HEK293 (cell line): ENCODE measurements at regions not wholly inside any gene's neighbourhood (a gene's known extent, or its start where the extent isn't known, plus 50 kb on each side); places are given as distances from the start of the nearest gene placed in this dataset.
A peak's percentile ranks its signal among the peaks of the same experiment; 100 is the strongest.

Experiments used
- CTCF ChIA-PET: fragments of 350-600 bp; formaldehyde crosslinking; extraction: SDS; loops from one replicate; lab custom pipeline; 2021; ENCODE audit warnings: antibody characterized with exemption; lab: Yijun Ruan, JAX
- POLR2A ChIA-PET: fragments of 300-600 bp; formaldehyde crosslinking; extraction: SDS; loops from one replicate; lab custom pipeline; 2020; ENCODE audit warnings: antibody characterized with exemption, inconsistent platforms; lab: Yijun Ruan, JAX
- H3K27ac ChIP-seq: fragments of 200-500 bp; sonication (Bioruptor generic); 2 replicates; pipeline ENCODE4 v1.5.1; 2014; ENCODE audit warnings: low read depth, low read length, control low read depth, inconsistent platforms; ENCODE audit errors: extremely low read depth
- H3K36me3 ChIP-seq, 2 experiments: fragments of 200-500 bp in 1 of 2; sonication (Bioruptor generic) in 1 of 2; 1 replicate in 1 of 2; 2 replicates in 1 of 2; pipeline ENCODE4 v1.5.1; 2014 to 2017; ENCODE audit warnings: inconsistent platforms in 2 of 2, low read length in 2 of 2; ENCODE audit not compliant: control insufficient read depth in 2 of 2, insufficient read depth in 1 of 2
- H3K4me1 ChIP-seq: fragments of 200-500 bp; sonication (Bioruptor generic); 2 replicates; pipeline ENCODE4 v1.5.1; 2014; ENCODE audit warnings: mild to moderate bottlenecking, low read length, inconsistent platforms; ENCODE audit not compliant: control insufficient read depth, insufficient read depth
- H3K4me3 ChIP-seq: 2 replicates; pipeline ENCODE4 v1.5.1; 2011; ENCODE audit warnings: low read depth, mild to moderate bottlenecking, control low read depth, low read length, moderate library complexity
- H3K9me3 ChIP-seq: fragments of 200-500 bp; sonication (Bioruptor generic); 2 replicates; pipeline ENCODE4 v1.5.1; 2014; ENCODE audit warnings: low read depth, low read length, inconsistent platforms; ENCODE audit not compliant: control insufficient read depth, insufficient read depth
- BCL11B ChIP-seq: fragments of 450-650 bp; formaldehyde crosslinking; IDR thresholded peaks from 2 replicates; pipeline ENCODE4 v1.5.1; 2016; ENCODE audit warnings: low read depth, missing biosample characterization, missing genetic modification characterization
- HOXD13 ChIP-seq: sonication (generic); formaldehyde crosslinking; IDR thresholded peaks from 2 replicates; pipeline ENCODE4 v1.8.0; 2022; ENCODE audit warnings: missing genetic modification reagents, borderline replicate concordance
- PATZ1 ChIP-seq: fragments of 450-650 bp; formaldehyde crosslinking; IDR thresholded peaks from 2 replicates; pipeline ENCODE4 v1.5.1; 2016; ENCODE audit warnings: missing biosample characterization, missing genetic modification characterization
- PRDM6 ChIP-seq: fragments of 450-650 bp; formaldehyde crosslinking; IDR thresholded peaks from 2 replicates; pipeline ENCODE4 v1.5.1; 2017; ENCODE audit warnings: missing biosample characterization, missing genetic modification characterization
- SP7 ChIP-seq: fragments of 450-650 bp; formaldehyde crosslinking; IDR thresholded peaks from 2 replicates; pipeline ENCODE4 v1.5.1; 2016; ENCODE audit warnings: missing biosample characterization, missing genetic modification characterization
- WT1 ChIP-seq: fragments of 450-650 bp; formaldehyde crosslinking; IDR thresholded peaks from 2 replicates; pipeline ENCODE4 v1.5.1; 2016; ENCODE audit warnings: missing biosample characterization, missing genetic modification characterization
- ZBTB6 ChIP-seq: fragments of 450-650 bp; formaldehyde crosslinking; IDR thresholded peaks from 2 replicates; pipeline ENCODE4 v1.5.1; 2017; ENCODE audit warnings: missing biosample characterization, missing genetic modification characterization
- ZFP37 ChIP-seq: fragments of 450-650 bp; formaldehyde crosslinking; IDR thresholded peaks from 2 replicates; pipeline ENCODE4 v1.5.1; 2016; ENCODE audit warnings: missing biosample characterization, missing genetic modification characterization
- ZNF214 ChIP-seq: fragments of 450-650 bp; formaldehyde crosslinking; IDR thresholded peaks from 2 replicates; pipeline ENCODE4 v1.5.1; 2017; ENCODE audit warnings: missing biosample characterization, mild to moderate bottlenecking, missing genetic modification characterization, borderline replicate concordance
- ZNF248 ChIP-seq: fragments of 450-650 bp; formaldehyde crosslinking; IDR thresholded peaks from 2 replicates; pipeline ENCODE4 v1.5.1; 2017; ENCODE audit warnings: missing biosample characterization, missing genetic modification characterization
- ZNF366 ChIP-seq: fragments of 450-650 bp; formaldehyde crosslinking; conservative IDR thresholded peaks from 2 replicates; pipeline ENCODE4 v1.5.1; 2016; ENCODE audit warnings: missing biosample characterization, missing genetic modification characterization
- ZNF530 ChIP-seq: fragments of 450-650 bp; formaldehyde crosslinking; IDR thresholded peaks from 2 replicates; pipeline ENCODE4 v1.5.1; 2016; ENCODE audit warnings: low read depth, missing biosample characterization, missing genetic modification characterization
- ZNF555 ChIP-seq: fragments of 450-650 bp; formaldehyde crosslinking; conservative IDR thresholded peaks from 2 replicates; pipeline ENCODE4 v1.5.1; 2017; ENCODE audit warnings: missing biosample characterization, mild to moderate bottlenecking, missing genetic modification characterization, inconsistent platforms
- ZNF701 ChIP-seq: fragments of 450-650 bp; formaldehyde crosslinking; IDR thresholded peaks from 2 replicates; pipeline ENCODE4 v1.5.1; 2016; ENCODE audit warnings: missing biosample characterization, missing genetic modification characterization
- ZNF843 ChIP-seq: fragments of 450-650 bp; formaldehyde crosslinking; IDR thresholded peaks from 2 replicates; pipeline ENCODE4 v1.5.1; 2016; ENCODE audit warnings: missing biosample characterization, missing genetic modification characterization
- TF ChIP-seq, protein P1 (sequence below): fragments of 450-650 bp; formaldehyde crosslinking; IDR thresholded peaks from 2 replicates; pipeline ENCODE4 v1.5.1; 2016; ENCODE audit warnings: missing biosample characterization, missing genetic modification characterization
- TF ChIP-seq, protein P2 (sequence below): fragments of 450-650 bp; formaldehyde crosslinking; IDR thresholded peaks from 2 replicates; pipeline ENCODE4 v1.5.1; 2017; ENCODE audit warnings: missing biosample characterization, missing genetic modification characterization
- TF ChIP-seq, protein P3 (sequence below): fragments of 450-650 bp; formaldehyde crosslinking; IDR thresholded peaks from 2 replicates; pipeline ENCODE4 v1.5.1; 2016; ENCODE audit warnings: missing biosample characterization, missing genetic modification characterization
- TF ChIP-seq, protein P4 (sequence below): fragments of 450-650 bp; formaldehyde crosslinking; IDR thresholded peaks from 2 replicates; pipeline ENCODE4 v1.5.1; 2016; ENCODE audit warnings: missing biosample characterization, missing genetic modification characterization
- TF ChIP-seq, protein P5 (sequence below): fragments of 450-650 bp; formaldehyde crosslinking; conservative IDR thresholded peaks from 2 replicates; pipeline ENCODE4 v1.5.1; 2016; ENCODE audit warnings: low read depth, missing biosample characterization, missing genetic modification characterization

GRCh38 chr3:182305881-182306665 is 487.2 kb upstream of the ATP11B start:
- ChIA-PET POLR2A (no interaction called here), CTCF (no interaction called here)
- Histone ChIP-seq H3K9me3 (no peaks in the 10 kb centered on the region), H3K36me3 (no peaks in the 10 kb centered on the region), H3K4me3 (no peak overlapping the region), H3K4me1 (no peaks in the 10 kb centered on the region), H3K27ac (no peak overlapping the region)
- TF ChIP-seq PATZ1 (tag by site-specific recombination) (no peak), ZNF555 (tag by site-specific recombination) (no peak), WT1 (tag by site-specific recombination) (peak; percentile 67), ZNF530 (tag by site-specific recombination) (no peak), ZNF248 (no peak), ZNF843 (tag by site-specific recombination) (no peak), ZNF366 (tag by site-specific recombination) (no peak), HOXD13 (CRISPR knock-in tag) (no peak), ZNF701 (tag by site-specific recombination) (no peak), ZBTB6 (tag by site-specific recombination) (no peak), BCL11B (tag by site-specific recombination) (no peak), ZFP37 (tag by site-specific recombination) (no peak), PRDM6 (tag by site-specific recombination) (0 out of 2 replicates have a peak, but pooled peaks have one; percentile 34), SP7 (tag by site-specific recombination) (peak; percentile 39), ZNF214 (no peak)
- TF ChIP-seq, protein P1, sequence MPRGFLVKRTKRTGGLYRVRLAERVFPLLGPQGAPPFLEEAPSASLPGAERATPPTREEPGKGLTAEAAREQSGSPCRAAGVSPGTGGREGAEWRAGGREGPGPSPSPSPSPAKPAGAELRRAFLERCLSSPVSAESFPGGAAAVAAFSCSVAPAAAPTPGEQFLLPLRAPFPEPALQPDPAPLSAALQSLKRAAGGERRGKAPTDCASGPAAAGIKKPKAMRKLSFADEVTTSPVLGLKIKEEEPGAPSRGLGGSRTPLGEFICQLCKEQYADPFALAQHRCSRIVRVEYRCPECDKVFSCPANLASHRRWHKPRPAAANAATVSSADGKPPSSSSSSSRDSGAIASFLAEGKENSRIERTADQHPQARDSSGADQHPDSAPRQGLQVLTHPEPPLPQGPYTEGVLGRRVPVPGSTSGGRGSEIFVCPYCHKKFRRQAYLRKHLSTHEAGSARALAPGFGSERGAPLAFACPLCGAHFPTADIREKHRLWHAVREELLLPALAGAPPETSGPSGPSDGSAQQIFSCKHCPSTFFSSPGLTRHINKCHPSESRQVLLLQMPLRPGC: no peak
- TF ChIP-seq, protein P2, sequence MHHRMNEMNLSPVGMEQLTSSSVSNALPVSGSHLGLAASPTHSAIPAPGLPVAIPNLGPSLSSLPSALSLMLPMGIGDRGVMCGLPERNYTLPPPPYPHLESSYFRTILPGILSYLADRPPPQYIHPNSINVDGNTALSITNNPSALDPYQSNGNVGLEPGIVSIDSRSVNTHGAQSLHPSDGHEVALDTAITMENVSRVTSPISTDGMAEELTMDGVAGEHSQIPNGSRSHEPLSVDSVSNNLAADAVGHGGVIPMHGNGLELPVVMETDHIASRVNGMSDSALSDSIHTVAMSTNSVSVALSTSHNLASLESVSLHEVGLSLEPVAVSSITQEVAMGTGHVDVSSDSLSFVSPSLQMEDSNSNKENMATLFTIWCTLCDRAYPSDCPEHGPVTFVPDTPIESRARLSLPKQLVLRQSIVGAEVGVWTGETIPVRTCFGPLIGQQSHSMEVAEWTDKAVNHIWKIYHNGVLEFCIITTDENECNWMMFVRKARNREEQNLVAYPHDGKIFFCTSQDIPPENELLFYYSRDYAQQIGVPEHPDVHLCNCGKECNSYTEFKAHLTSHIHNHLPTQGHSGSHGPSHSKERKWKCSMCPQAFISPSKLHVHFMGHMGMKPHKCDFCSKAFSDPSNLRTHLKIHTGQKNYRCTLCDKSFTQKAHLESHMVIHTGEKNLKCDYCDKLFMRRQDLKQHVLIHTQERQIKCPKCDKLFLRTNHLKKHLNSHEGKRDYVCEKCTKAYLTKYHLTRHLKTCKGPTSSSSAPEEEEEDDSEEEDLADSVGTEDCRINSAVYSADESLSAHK (tag by site-specific recombination): no peak
- TF ChIP-seq, protein P3, sequence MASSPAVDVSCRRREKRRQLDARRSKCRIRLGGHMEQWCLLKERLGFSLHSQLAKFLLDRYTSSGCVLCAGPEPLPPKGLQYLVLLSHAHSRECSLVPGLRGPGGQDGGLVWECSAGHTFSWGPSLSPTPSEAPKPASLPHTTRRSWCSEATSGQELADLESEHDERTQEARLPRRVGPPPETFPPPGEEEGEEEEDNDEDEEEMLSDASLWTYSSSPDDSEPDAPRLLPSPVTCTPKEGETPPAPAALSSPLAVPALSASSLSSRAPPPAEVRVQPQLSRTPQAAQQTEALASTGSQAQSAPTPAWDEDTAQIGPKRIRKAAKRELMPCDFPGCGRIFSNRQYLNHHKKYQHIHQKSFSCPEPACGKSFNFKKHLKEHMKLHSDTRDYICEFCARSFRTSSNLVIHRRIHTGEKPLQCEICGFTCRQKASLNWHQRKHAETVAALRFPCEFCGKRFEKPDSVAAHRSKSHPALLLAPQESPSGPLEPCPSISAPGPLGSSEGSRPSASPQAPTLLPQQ (tag by site-specific recombination): 0 out of 2 replicates have a peak, but pooled peaks have one; percentile 16
- TF ChIP-seq, protein P4, sequence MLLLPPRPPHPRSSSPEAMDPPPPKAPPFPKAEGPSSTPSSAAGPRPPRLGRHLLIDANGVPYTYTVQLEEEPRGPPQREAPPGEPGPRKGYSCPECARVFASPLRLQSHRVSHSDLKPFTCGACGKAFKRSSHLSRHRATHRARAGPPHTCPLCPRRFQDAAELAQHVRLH (tag by site-specific recombination): no peak
- TF ChIP-seq, protein P5, sequence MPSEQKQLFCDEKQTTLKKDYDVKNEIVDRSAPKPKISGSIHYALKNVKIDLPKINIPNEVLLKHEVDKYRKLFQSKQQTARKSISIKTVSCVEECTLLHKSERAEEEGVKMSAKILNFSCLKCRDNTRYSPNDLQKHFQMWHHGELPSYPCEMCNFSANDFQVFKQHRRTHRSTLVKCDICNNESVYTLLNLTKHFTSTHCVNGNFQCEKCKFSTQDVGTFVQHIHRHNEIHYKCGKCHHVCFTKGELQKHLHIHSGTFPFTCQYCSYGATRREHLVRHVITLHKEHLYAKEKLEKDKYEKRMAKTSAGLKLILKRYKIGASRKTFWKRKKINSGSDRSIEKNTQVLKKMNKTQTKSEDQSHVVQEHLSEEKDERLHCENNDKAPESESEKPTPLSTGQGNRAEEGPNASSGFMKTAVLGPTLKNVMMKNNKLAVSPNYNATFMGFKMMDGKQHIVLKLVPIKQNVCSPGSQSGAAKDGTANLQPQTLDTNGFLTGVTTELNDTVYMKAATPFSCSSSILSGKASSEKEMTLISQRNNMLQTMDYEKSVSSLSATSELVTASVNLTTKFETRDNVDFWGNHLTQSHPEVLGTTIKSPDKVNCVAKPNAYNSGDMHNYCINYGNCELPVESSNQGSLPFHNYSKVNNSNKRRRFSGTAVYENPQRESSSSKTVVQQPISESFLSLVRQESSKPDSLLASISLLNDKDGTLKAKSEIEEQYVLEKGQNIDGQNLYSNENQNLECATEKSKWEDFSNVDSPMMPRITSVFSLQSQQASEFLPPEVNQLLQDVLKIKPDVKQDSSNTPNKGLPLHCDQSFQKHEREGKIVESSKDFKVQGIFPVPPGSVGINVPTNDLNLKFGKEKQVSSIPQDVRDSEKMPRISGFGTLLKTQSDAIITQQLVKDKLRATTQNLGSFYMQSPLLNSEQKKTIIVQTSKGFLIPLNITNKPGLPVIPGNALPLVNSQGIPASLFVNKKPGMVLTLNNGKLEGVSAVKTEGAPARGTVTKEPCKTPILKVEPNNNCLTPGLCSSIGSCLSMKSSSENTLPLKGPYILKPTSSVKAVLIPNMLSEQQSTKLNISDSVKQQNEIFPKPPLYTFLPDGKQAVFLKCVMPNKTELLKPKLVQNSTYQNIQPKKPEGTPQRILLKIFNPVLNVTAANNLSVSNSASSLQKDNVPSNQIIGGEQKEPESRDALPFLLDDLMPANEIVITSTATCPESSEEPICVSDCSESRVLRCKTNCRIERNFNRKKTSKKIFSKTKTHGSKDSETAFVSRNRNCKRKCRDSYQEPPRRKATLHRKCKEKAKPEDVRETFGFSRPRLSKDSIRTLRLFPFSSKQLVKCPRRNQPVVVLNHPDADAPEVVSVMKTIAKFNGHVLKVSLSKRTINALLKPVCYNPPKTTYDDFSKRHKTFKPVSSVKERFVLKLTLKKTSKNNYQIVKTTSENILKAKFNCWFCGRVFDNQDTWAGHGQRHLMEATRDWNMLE: no peak
